Right cardiac atrium (tissue), 5 donors: ENCODE measurements at regions not wholly inside any gene's neighbourhood (a gene's known extent, or its start where the extent isn't known, plus 50 kb on each side); places are given as distances from the start of the nearest gene placed in this dataset.

Source experiments
- ATAC-seq, 2 donors: fragments of 200-7000 bp; cut with Tn5 transposase; one replicate each; pipeline versions ENCODE4 v1.8.0 to v1.9.1; 2020; ENCODE audit warnings: moderate library complexity in 2 of 2, mild to moderate bottlenecking in 1 of 2
- DNase-seq, 3 donors: peaks; one replicate each; pipeline ENCODE4 v3.0.0-alpha.2; 2020
- H3K27ac ChIP-seq: one replicate; pipeline ENCODE4 v1.5.1; 2013; ENCODE audit warnings: mild to moderate bottlenecking, low read length, control low read depth, moderate library complexity
- H3K27me3 ChIP-seq: one replicate; pipeline ENCODE4 v1.6.1; 2013; ENCODE audit not compliant: control insufficient read depth, insufficient read depth
- H3K4me1 ChIP-seq: one replicate; pipeline ENCODE4 v1.6.1; 2013; ENCODE audit warnings: low read length; ENCODE audit not compliant: control insufficient read depth, insufficient read depth
- H3K4me3 ChIP-seq: one replicate; pipeline ENCODE4 v1.5.1; 2013; ENCODE audit warnings: low read length, control low read depth
- H3K9me3 ChIP-seq: one replicate; pipeline ENCODE4 v1.6.1; 2013; ENCODE audit warnings: low read length; ENCODE audit not compliant: control insufficient read depth
- WGBS: extraction: QIAGEN DNeasy Blood & Tissue Kit; methylation state at CpG from one replicate; pipeline ENCODE4 v1.1.7; 2013; 5-methylcytosine and 5-hydroxymethylcytosine counted together
- intact Hi-C, 4 donors: fragments of 100-400 bp; cut with DNase I; formaldehyde crosslinking; loops; one replicate each; pipeline versions ENCODE4 v1.11.0 to v1.14.0; 2022 to 2023
- donor health status: healthy with polysubstance abuse.
- donor health status: DM: no; HTN: yes; CAD: no.
- donor health status: DM: no; HTN: no; CAD: no.
- donor health status: DM: no; HTN: yes; CAD: no; lungs with severe emphysema.
- donor health status: DM: yes; HTN: yes; CAD: no.

DNA sequence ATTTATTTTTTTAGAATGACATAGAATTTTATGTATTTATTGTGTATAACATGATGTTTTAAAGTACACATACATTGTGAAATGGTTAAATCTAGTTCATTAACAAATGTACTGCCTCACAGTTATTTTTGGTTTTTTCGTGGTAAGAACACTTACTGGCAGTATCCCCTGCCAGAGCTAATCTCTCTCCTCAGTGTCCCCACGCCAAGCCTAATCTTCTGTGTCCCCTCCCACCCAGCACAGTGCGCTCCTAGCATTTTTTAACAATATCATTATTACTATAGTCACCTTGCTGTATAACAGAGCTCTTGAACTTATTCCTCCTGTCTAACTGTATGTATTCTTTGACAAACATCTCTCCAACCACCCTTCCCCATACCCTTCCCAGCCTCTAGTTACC is 333.2 kb downstream of the GABRB3 start:
- ATAC-seq: peak in 1 of 2 donors; percentile 22
- Histone ChIP-seq H3K27me3 (no peaks in the 10 kb centered on the region), H3K9me3 (no peaks in the 10 kb centered on the region), H3K4me1 (no peaks in the 10 kb centered on the region), H3K4me3 (no peak overlapping the region), H3K27ac (peak overlapping the region; percentile 23)
- intact Hi-C loops: loop anchor here in 2 of 4 donors (10.0 kb wide), 3 partner anchors 45 to 175 kb away; no protein-coding TSS in a partner anchor
- 30% methylated on average over 3 of the region's 3 CpGs for WGBS
- no peak for DNase-seq

DNA sequence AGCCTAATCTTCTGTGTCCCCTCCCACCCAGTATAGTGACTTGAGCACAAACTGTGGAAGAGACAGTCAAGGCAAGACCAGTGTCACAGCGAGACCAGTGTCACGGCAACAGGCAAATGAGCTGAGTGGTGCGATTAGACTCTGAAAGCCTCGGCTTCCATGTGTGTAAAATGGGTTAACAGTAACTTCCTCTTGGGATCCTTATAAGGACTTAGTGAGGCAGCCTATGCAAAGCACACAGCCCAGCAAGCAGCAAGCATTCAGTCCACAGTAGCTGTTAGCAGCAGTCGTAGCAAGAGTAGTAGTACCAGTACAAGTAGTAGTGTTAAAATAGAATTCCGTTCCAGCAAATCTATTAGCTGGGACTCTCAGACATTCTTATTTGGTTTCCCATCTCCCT is 334.1 kb downstream of the GABRB3 start:
- H3K4me1 ChIP-seq: peaks cover under 1% of the 10 kb centered on the region
- intact Hi-C loops: loop anchor here in 1 of 4 donors (10.0 kb wide), 1 partner anchor 56 kb away; no protein-coding TSS in a partner anchor
- no peak overlapping the region for H3K4me3 ChIP-seq
- H3K27ac ChIP-seq: no peak overlapping the region
- ATAC-seq (no peak), DNase-seq (no peak)
- WGBS: 70% methylated on average over 6 of the region's 6 CpGs
- H3K27me3 ChIP-seq: no peaks in the 10 kb centered on the region
- no peaks in the 10 kb centered on the region for H3K9me3 ChIP-seq

DNA sequence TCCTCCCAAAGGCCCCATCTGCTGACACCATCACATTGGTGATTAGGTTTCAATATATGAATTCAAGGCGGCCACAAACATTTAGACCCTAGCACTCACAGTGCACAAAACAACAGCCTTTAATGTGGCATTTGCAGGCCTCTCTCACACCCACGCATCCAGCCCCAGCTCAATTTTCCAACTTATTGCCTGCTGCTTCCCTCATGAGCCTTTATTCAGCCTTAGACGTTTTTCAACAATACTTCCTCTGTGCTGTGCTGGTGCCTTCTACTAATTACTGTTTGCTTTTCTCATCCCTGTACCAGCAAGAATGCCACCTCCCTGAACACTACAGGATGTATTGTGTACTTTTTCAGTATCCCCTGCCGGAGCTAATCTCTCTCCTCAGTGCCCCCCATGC is 334.6 kb downstream of the GABRB3 start:
- no peaks in the 10 kb centered on the region for H3K27me3 ChIP-seq
- no peaks in the 10 kb centered on the region for H3K9me3 ChIP-seq
- no peak for ATAC-seq
- WGBS: 50% methylated on average over 4 of the region's 4 CpGs
- H3K4me3 ChIP-seq: no peak overlapping the region
- no peak overlapping the region for H3K27ac ChIP-seq
- intact Hi-C loops: loop anchor here in 1 of 4 donors (10.0 kb wide), 1 partner anchor 56 kb away; no protein-coding TSS in a partner anchor
- H3K4me1 ChIP-seq: peaks cover 4% of the 10 kb centered on the region
- DNase-seq: no peak

DNA sequence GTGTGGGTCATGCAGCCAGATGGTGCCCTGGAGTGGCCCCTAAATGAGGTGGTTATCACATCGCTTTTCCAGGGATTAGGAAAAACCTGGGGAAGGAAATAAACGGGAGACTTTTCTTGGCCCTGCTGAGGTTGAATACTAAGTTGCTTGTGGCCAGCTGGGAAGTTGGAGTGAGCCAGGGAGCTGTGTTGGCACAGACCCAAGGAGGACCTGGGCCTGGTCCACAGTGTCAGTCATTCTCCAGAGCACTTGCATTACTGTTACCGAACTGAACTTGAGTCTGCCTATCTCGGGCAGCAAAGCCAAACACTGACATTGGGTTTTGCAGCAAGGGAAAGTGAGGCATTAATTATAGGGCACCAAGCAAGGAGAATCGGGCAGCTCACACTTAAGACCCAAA is 339.0 kb downstream of the GABRB3 start:
- peak; percentile 56 to 60 for ATAC-seq
- H3K27me3 ChIP-seq: no peaks in the 10 kb centered on the region
- intact Hi-C loops: loop anchor here in 1 of 4 donors (10.0 kb wide), 1 partner anchor 61 kb away; no protein-coding TSS in a partner anchor
- H3K4me3 ChIP-seq: no peak overlapping the region
- H3K27ac ChIP-seq: peak overlapping the region; percentile 20
- peaks cover 4% of the 10 kb centered on the region for H3K4me1 ChIP-seq
- peak; percentile 20 to 69 (median 56) for DNase-seq
- 61% methylated on average over 5 of the region's 5 CpGs for WGBS
- H3K9me3 ChIP-seq: no peaks in the 10 kb centered on the region

DNA sequence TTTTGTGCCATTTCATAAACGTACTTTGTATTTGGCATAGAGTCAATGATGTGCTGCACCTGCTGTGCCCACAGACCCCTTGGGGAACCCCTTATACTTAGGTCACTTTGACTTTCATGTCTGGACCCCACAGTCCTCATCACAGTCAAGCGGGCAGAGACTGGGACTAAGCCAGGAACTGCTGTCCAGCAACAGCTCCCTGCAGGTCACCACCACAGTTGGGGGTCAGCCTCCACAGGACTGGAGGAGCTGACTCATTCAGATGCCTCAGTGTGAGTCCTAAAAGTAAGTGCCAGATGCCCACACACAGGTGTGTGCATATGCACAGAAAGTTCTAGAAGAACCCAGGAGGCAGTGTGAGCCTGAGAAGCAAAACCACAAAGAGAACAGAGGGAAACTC is 339.8 kb downstream of the GABRB3 start:
- peak; percentile 56 to 66 for ATAC-seq
- H3K4me3 ChIP-seq: no peak overlapping the region
- peaks cover 4% of the 10 kb centered on the region for H3K4me1 ChIP-seq
- no peaks in the 10 kb centered on the region for H3K27me3 ChIP-seq
- no peak overlapping the region for H3K27ac ChIP-seq
- no peak for DNase-seq
- WGBS: 70% methylated on average over 2 of the region's 2 CpGs
- intact Hi-C loops: loop anchor here in 1 of 4 donors (10.0 kb wide), 1 partner anchor 62 kb away; no protein-coding TSS in a partner anchor
- no peaks in the 10 kb centered on the region for H3K9me3 ChIP-seq

DNA sequence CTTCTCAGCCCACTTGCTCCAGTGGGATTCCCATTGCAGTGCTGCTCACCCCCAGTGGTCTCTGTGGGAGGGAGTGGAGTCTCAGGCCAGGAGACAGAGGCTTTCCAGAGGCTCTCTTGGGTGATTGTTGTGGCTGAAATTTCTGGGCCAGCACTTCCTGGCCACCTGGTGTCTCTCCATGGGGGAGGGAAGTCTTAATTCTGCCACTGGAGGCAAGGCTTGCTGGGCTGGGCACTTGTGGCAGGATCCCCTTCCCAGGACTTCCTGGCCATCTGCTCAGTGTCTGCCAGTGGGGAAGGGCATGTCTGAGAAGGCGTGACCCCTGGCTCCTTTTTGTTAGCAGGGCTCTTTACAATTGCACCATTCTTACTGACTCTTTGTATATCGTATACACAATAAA is 351.8 kb downstream of the GABRB3 start:
- Histone ChIP-seq H3K27me3 (no peaks in the 10 kb centered on the region), H3K27ac (peak overlapping the region; percentile 61), H3K9me3 (no peaks in the 10 kb centered on the region), H3K4me1 (no peaks in the 10 kb centered on the region), H3K4me3 (no peak overlapping the region)
- WGBS: 69% methylated on average over 2 of the region's 2 CpGs
- intact Hi-C loops: no loop called here
- DNase-seq (no peak), ATAC-seq (peak; percentile 20 to 26)

DNA sequence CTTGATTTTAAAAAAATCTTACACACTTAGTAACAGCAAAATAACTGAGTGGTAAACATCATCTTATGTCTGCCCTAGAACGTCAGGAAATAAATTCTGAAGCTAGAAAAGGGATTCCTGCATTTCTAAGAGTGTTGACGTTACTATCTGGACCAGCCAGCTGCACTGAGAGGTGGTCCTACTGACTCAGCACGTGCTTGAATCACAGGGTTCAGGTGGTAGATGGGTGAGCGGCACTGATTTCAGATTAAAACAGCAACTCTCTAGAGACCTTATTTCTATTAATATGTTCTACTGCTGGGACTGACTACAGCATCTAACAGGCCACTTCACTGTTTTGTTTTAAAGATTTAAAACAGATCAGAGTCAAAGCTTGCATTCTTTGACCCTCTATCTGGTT is 377.2 kb downstream of the GABRB3 start:
- DNase-seq: no peak
- intact Hi-C loops: loop anchor here in 2 of 4 donors (10.0 kb wide), 3 partner anchors 49 to 101 kb away; no protein-coding TSS in a partner anchor
- Histone ChIP-seq H3K9me3 (no peaks in the 10 kb centered on the region), H3K27ac (peak overlapping the region; percentile 63), H3K27me3 (no peaks in the 10 kb centered on the region), H3K4me1 (no peaks in the 10 kb centered on the region), H3K4me3 (peak overlapping the region; percentile 50)
- ATAC-seq: no peak
- 29% methylated on average over 4 of the region's 4 CpGs for whole genome bisulfite sequencing

DNA sequence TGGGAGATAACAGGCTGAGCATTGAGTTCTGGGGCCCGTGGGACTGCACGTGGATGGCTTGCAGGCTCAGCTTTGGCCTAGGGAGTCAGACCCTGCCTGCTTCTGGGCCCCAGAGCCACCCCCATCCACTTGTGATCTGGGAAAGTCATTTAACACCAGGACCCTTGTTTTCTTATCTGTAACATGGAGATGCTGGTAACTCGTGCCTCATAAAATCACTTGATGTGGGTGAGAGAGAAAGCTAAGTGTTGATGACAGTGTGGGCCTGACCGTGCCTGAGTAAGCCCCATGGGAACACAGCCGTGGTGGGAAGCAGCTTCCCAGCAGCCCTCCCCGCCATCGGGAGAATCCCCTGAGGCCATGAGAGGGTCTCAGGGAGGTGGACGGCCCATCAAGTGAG is 378.1 kb downstream of the GABRB3 start:
- no peaks in the 10 kb centered on the region for H3K27me3 ChIP-seq
- no peaks in the 10 kb centered on the region for H3K4me1 ChIP-seq
- H3K27ac ChIP-seq: peak overlapping the region; percentile 78
- H3K9me3 ChIP-seq: no peaks in the 10 kb centered on the region
- whole genome bisulfite sequencing: 24% methylated on average over 8 of the region's 8 CpGs
- peak; percentile 35 to 74 (median 63) for DNase-seq
- peak; percentile 86 to 87 for ATAC-seq
- no peak overlapping the region for H3K4me3 ChIP-seq
- intact Hi-C loops: loop anchor here in 2 of 4 donors (10.0 kb wide), 3 partner anchors 50 to 100 kb away; no protein-coding TSS in a partner anchor

DNA sequence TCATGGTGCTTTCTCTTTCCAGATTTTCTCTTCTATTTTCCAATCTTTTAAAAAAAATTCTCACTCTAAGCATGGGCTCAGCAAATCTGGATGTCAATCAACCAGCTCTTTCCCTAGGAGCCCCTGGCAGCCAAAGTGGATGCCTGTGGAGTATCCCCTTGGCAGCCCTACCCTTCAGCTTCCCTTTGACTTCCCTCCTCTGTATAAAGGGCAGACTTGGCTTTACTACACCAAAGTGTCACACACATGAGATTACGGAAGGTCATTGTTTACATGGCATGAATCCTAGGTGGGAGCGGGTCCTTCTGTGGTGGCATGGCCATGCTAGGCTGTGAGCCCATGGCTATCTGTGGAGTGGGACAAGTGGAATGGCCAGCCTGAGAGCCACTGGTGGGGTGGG is 379.9 kb downstream of the GABRB3 start:
- ATAC-seq (peak in 1 of 2 donors; percentile 8), DNase-seq (no peak)
- intact Hi-C loops: loop anchor here in 2 of 4 donors (10.0 kb wide), 3 partner anchors 52 to 98 kb away; no protein-coding TSS in a partner anchor
- Histone ChIP-seq H3K27me3 (no peaks in the 10 kb centered on the region), H3K27ac (peak overlapping the region; percentile 11), H3K9me3 (no peaks in the 10 kb centered on the region), H3K4me3 (no peak overlapping the region), H3K4me1 (no peaks in the 10 kb centered on the region)
- WGBS: 63% methylated on average over 2 of the region's 2 CpGs

DNA sequence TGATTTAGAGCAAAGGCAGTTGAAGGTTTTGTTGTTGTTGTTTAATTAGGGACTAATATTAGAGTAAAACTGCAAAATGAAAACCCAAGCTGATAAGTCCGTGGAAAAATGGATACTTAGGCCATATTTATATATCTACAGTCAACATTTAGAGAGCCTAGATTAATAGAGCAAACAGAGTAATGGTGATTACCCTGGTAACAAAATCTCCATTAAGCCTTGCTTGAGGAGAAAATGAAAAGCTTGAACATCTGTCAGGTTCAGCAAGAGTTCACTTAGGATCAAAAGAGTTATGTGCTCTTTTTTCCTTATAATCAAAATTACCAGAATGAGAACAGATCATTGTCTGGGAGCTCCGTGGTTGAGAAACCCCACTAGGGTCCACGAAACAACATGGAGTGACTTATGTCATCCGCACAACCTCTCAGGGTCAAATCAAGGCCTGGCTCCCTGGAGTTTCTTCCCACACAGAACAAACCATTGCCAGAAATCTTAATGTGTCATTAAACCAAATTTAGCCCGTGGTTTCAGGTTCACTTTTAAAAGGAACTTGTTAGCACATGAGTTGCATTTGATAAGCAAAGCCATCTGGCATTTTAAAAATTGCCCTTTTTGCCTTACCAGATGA is 381.2 kb downstream of the GABRB3 start:
- WGBS: 50% methylated on average over 5 of the region's 5 CpGs
- H3K4me1 ChIP-seq: no peaks in the 10 kb centered on the region
- no peaks in the 10 kb centered on the region for H3K9me3 ChIP-seq
- DNase-seq (no peak), ATAC-seq (no peak)
- intact Hi-C loops: loop anchor here in 2 of 4 donors (10.0 kb wide), 3 partner anchors 53 to 97 kb away; no protein-coding TSS in a partner anchor
- no peak overlapping the region for H3K27ac ChIP-seq
- H3K27me3 ChIP-seq: no peaks in the 10 kb centered on the region
- H3K4me3 ChIP-seq: no peak overlapping the region

DNA sequence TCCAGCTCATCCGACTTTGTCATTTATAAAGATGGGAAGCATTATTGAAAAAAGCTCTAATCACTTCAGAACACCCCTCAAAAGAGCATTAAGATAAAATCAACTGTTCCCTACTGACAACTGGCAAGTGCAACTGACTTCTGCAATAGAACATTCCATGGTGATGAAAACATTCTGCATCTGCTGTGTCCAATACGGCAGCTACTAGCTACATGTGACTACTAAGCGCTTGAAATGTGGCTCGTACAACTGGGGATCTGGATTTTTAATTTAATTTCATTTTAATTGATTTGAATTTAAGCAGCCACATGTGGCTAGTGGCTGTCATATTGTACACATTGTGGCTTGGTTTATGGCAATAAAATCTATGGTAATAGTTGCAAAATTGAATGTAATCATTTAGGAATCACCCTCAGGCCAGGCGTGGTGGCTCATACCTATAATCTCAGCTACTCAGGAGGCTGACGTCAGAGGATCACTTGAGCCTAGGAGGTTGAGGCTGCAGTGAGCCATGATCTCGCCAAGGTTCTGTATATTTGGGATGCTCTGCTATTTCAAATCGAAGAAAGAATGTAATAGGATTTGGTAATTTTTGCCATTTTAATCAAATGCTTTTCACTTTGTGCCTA is 390.3 kb downstream of the GABRB3 start:
- Histone ChIP-seq H3K27ac (no peak overlapping the region), H3K4me3 (no peak overlapping the region), H3K4me1 (no peaks in the 10 kb centered on the region), H3K9me3 (no peaks in the 10 kb centered on the region), H3K27me3 (no peaks in the 10 kb centered on the region)
- DNase-seq (no peak), ATAC-seq (no peak)
- WGBS: 57% methylated on average over 8 of the region's 8 CpGs
- intact Hi-C loops: loop anchor here in 1 of 4 donors (10.0 kb wide), 1 partner anchor 108 kb away; no protein-coding TSS in a partner anchor
